GM12878 (cell line): ENCODE measurements at regions not wholly inside any gene's neighbourhood (a gene's known extent, or its start where the extent isn't known, plus 50 kb on each side); places are given as distances from the start of the nearest gene placed in this dataset.

Experiments
- ATAC-seq: fragments of 200-7000 bp; cut with Tn5 transposase; 3 replicates; pipeline ENCODE4 v1.9.1; 2020; ENCODE audit warnings: mild to moderate bottlenecking, moderate library complexity
- BruUV-seq: library from RNA; stranded (reverse); fragments of 400-500 nt; replicated peaks from 2 replicates; lab custom pipeline; 2021; lab: Mats Ljungman, UMichigan
- CTCF ChIA-PET: fragments of 300-600 bp; sonication (Branson Sonifier 250); formaldehyde crosslinking; extraction: SDS; loops from one replicate; lab custom pipeline; 2021; ENCODE audit warnings: inconsistent platforms; lab: Yijun Ruan, JAX
- POLR2A ChIA-PET: fragments of 350-600 bp; formaldehyde crosslinking; extraction: SDS; loops from one replicate; lab custom pipeline; 2021; ENCODE audit warnings: inconsistent platforms; lab: Charles Lee
- RAD21 ChIA-PET: fragments of 300-600 bp; sonication (Branson Sonifier 250); formaldehyde crosslinking; loops from one replicate; lab custom pipeline; 2023; ENCODE audit warnings: antibody characterized with exemption; ENCODE audit not compliant: unreplicated experiment; lab: Charles Lee
- SMC1A ChIA-PET: fragments of 300-600 bp; sonication (Branson Sonifier 250); formaldehyde crosslinking; loops from one replicate; lab custom pipeline; 2023; ENCODE audit not compliant: unreplicated experiment, uncharacterized antibody; lab: Charles Lee
- DNase-seq: peaks from one replicate; pipeline ENCODE4 v3.0.0-alpha.2; 2011; ENCODE audit warnings: low read depth, low spot score
- FAIRE-seq: peaks from 3 replicates; lab custom pipeline; 2011; peaks lifted over from hg19 to GRCh38; lab: Jason Lieb, UNC
- H2AFZ ChIP-seq: 2 replicates; pipeline ENCODE4 v1.6.0; 2011; ENCODE audit warnings: low read depth, low read length, control low read depth; ENCODE audit not compliant: control insufficient read depth
- H3K27ac ChIP-seq: 2 replicates; pipeline ENCODE4 v1.5.1; 2011; ENCODE audit warnings: control low read depth; ENCODE audit not compliant: control insufficient read depth, insufficient read depth
- H3K27me3 ChIP-seq, 2 experiments: replicated peaks in 1 of 2; 2 replicates each; pipeline versions ENCODE4 v1.6.0 to v1.6.1; 2011; ENCODE audit warnings: low read length in 1 of 2; ENCODE audit not compliant: control insufficient read depth in 2 of 2, insufficient read depth in 2 of 2
- H3K36me3 ChIP-seq, 2 experiments: 2 replicates each; pipeline ENCODE4 v1.5.1; 2011; ENCODE audit warnings: low read length in 1 of 2; ENCODE audit not compliant: control insufficient read depth in 2 of 2, insufficient read depth in 2 of 2
- H3K4me1 ChIP-seq: 2 replicates; pipeline ENCODE4 v1.6.1; 2011; ENCODE audit warnings: mild to moderate bottlenecking, low read length, moderate library complexity, mixed read lengths; ENCODE audit not compliant: control insufficient read depth, insufficient read depth
- H3K4me2 ChIP-seq: 2 replicates; pipeline ENCODE4 v1.6.0; 2011; ENCODE audit warnings: control low read depth; ENCODE audit not compliant: control insufficient read depth, insufficient read depth
- H3K4me3 ChIP-seq: fragments of 200-600 bp; sonication (generic); 2 replicates; pipeline ENCODE4 v1.5.1; 2016
- H3K79me2 ChIP-seq: 2 replicates; pipeline ENCODE4 v1.6.0; 2011; ENCODE audit warnings: low read length; ENCODE audit not compliant: control insufficient read depth, insufficient read depth
- H3K9ac ChIP-seq: 2 replicates; pipeline ENCODE4 v1.8.0; 2011; ENCODE audit warnings: low read length, control low read depth, mixed read lengths; ENCODE audit not compliant: control insufficient read depth, insufficient read depth
- H3K9me3 ChIP-seq: replicated peaks from 3 replicates; pipeline ENCODE4 v1.5.1; 2011; ENCODE audit warnings: mild to moderate bottlenecking, low read length; ENCODE audit not compliant: control insufficient read depth, insufficient read depth
- H4K20me1 ChIP-seq: 2 replicates; pipeline ENCODE4 v1.6.0; 2011; ENCODE audit not compliant: control insufficient read depth, insufficient read depth
- BRCA1 ChIP-seq: IDR thresholded peaks from 2 replicates; pipeline ENCODE4 v1.6.1; 2011; ENCODE audit warnings: low read depth, low read length, improper control_type of control experiment
- EP300 ChIP-seq, 2 experiments: fragments of 150-350 bp in 1 of 2; IDR thresholded peaks; 2 replicates each; pipeline ENCODE4 v1.6.1; 2011 to 2012; ENCODE audit warnings: low read depth in 2 of 2, low read length in 2 of 2, borderline replicate concordance in 1 of 2, improper control_type of control experiment in 1 of 2, inconsistent platforms in 1 of 2; ENCODE audit not compliant: control insufficient read depth in 1 of 2
- JUND ChIP-seq: IDR thresholded peaks from 2 replicates; pipeline ENCODE4 v1.6.1; 2012; ENCODE audit warnings: low read depth, mild to moderate bottlenecking, low read length, improper control_type of control experiment, moderate library complexity
- KDM1A ChIP-seq: fragments of 200-600 bp; sonication (generic); IDR thresholded peaks from 2 replicates; pipeline ENCODE4 v1.6.1; 2016; ENCODE audit warnings: borderline replicate concordance
- KLF5 ChIP-seq: fragments of 450-650 bp; IDR thresholded peaks from 2 replicates; pipeline ENCODE4 v1.6.1; 2014; ENCODE audit warnings: mild to moderate bottlenecking; ENCODE audit not compliant: partially characterized antibody
- LARP7 ChIP-seq: fragments of 450-650 bp; IDR thresholded peaks from 2 replicates; pipeline ENCODE4 v1.6.1; 2017; ENCODE audit warnings: mild to moderate bottlenecking
- MXI1 ChIP-seq: fragments of 150-350 bp; IDR thresholded peaks from 2 replicates; pipeline ENCODE4 v1.6.1; 2011; ENCODE audit warnings: low read depth, mild to moderate bottlenecking, inconsistent platforms, low read length, improper control_type of control experiment
- NKRF ChIP-seq: fragments of 450-650 bp; conservative IDR thresholded peaks from 2 replicates; pipeline ENCODE4 v1.6.1; 2017; ENCODE audit warnings: mild to moderate bottlenecking, moderate library complexity
- PAX8 ChIP-seq: fragments of 450-650 bp; IDR thresholded peaks from 2 replicates; pipeline ENCODE4 v1.6.1; 2017; ENCODE audit warnings: mild to moderate bottlenecking, moderate library complexity
- POLR2AphosphoS5 ChIP-seq: IDR thresholded peaks from 2 replicates; pipeline ENCODE4 v1.6.1; 2011; ENCODE audit warnings: mild to moderate bottlenecking, low read length, inconsistent platforms
- RAD51 ChIP-seq: fragments of 450-650 bp; IDR thresholded peaks from 2 replicates; pipeline ENCODE4 v1.6.1; 2016; ENCODE audit warnings: moderate library complexity, mild to moderate bottlenecking, inconsistent platforms
- SMAD1 ChIP-seq: fragments of 450-650 bp; IDR thresholded peaks from 2 replicates; pipeline ENCODE4 v1.6.1; 2018; ENCODE audit warnings: mild to moderate bottlenecking, low read depth; ENCODE audit not compliant: partially characterized antibody
- SMAD5 ChIP-seq: IDR thresholded peaks from 2 replicates; pipeline ENCODE4 v1.6.1; 2016; ENCODE audit warnings: antibody characterized with exemption, low read depth
- SREBF1 ChIP-seq: IDR thresholded peaks from 2 replicates; pipeline ENCODE4 v1.6.1; 2012; ENCODE audit warnings: mild to moderate bottlenecking, low read length
- TCF3 ChIP-seq: IDR thresholded peaks from 2 replicates; pipeline ENCODE4 v1.6.1; 2012; ENCODE audit warnings: low read depth, mild to moderate bottlenecking, low read length, borderline replicate concordance; ENCODE audit not compliant: insufficient read depth
- WRNIP1 ChIP-seq: IDR thresholded peaks from 2 replicates; pipeline ENCODE4 v1.6.1; 2011; ENCODE audit warnings: low read depth, low read length, improper control_type of control experiment, borderline replicate concordance
- ZNF24 ChIP-seq: fragments of 450-650 bp; IDR thresholded peaks from 2 replicates; pipeline ENCODE4 v1.6.1; 2017; ENCODE audit warnings: antibody characterized with exemption, mild to moderate bottlenecking
- ZNF384 ChIP-seq: IDR thresholded peaks from 2 replicates; pipeline ENCODE4 v1.6.1; 2012; ENCODE audit warnings: low read depth, mild to moderate bottlenecking, low read length, improper control_type of control experiment, borderline replicate concordance
- WGBS: methylation state at CpG from one replicate; pipeline ENCODE4 v1.1.6; 2016; ENCODE audit warnings: low lambda C conversion rate; ENCODE audit not compliant: insufficient replicate concordance, insufficient coverage; ENCODE audit errors: missing lambda C conversion rate; 5-methylcytosine and 5-hydroxymethylcytosine counted together
- in situ Hi-C: fragments of 300-500 bp; cut with MboI; formaldehyde crosslinking; loops from 9 replicates; pipeline ENCODE4 v1.14.3; 2018; ENCODE audit warnings: mixed read lengths
- intact Hi-C: fragments of 100-400 bp; cut with micrococcal nuclease; formaldehyde crosslinking; loops from one replicate; pipeline ENCODE4 v1.14.2; 2022; ENCODE audit not compliant: unreplicated experiment

GRCh38 chr6:144935181-144935580 lies 650.0 kb downstream of the UTRN start (continued):
- TF ChIP-seq NKRF (no peak), ZNF384 (no peak), LARP7 (no peak), KDM1A (no peak), RAD51 (no peak), MXI1 (no peak), EP300 (IDR thresholded peaks at IDR 0.05; ENCODE audit: borderline replicate concordance in 1 of 2, control insufficient read depth in 1 of 2, low read depth in 2 of 2, low read length in 2 of 2) (no peak), BRCA1 (no peak), SMAD5 (no peak)

- no peak overlapping the region for H2AFZ ChIP-seq
- in situ Hi-C loops = loop anchor here (5.0 kb wide), 1 partner anchor 348 kb away; no protein-coding TSS in a partner anchor
- TF ChIP-seq ZNF24 = no peak
- TF ChIP-seq POLR2AphosphoS5 = no peak
- no peak for TF ChIP-seq PAX8
- no peak for TF ChIP-seq SMAD1
- no peak for TF ChIP-seq WRNIP1
- TF ChIP-seq JUND = no peak
- TF ChIP-seq KLF5 = no peak
- no peak for TF ChIP-seq SREBF1
- TF ChIP-seq TCF3 = no peak
- H3K36me3 ChIP-seq = no peaks in the 10 kb centered on the region
- intact Hi-C loops = no loop called here
- no peak overlapping the region for H3K9ac ChIP-seq
- SMC1A ChIA-PET = interaction anchor here (1.0 kb wide), 1 partner anchor 351 kb away, joined by 3 read pairs; no protein-coding TSS in a partner anchor
- FAIRE-seq (no peak), DNase-seq (no peak), ATAC-seq (no peak)
- POLR2A ChIA-PET = no interaction called here
- H3K9me3 ChIP-seq = no peaks in the 10 kb centered on the region; the same call in 2 of the 3 replicates
- BruUV-seq = no TSS peak
- H3K79me2 ChIP-seq = no peaks in the 10 kb centered on the region
- H4K20me1 ChIP-seq = no peaks in the 10 kb centered on the region
- CTCF ChIA-PET = no interaction called here
- 47% methylated on average over 1 of the region's 1 CpG for WGBS
- no peaks in the 10 kb centered on the region for H3K4me1 ChIP-seq
- no peak overlapping the region for H3K4me2 ChIP-seq
- no peak overlapping the region for H3K27ac ChIP-seq
- H3K4me3 ChIP-seq = no peak overlapping the region
- RAD21 ChIA-PET = no interaction called here
- peaks cover 0 to 4% of the 10 kb centered on the region in 2 experiments; a peak in 3 of 4 replicates for H3K27me3 ChIP-seq
These were observed 650.5 kb downstream of the UTRN start for GRCh38 chr6:144935661-144936060.
